Right renal cortex interstitium (tissue), 3 donors: ENCODE measurements at regions not wholly inside any gene's neighbourhood (a gene's known extent, or its start where the extent isn't known, plus 50 kb on each side); places are given as distances from the start of the nearest gene placed in this dataset.

Source experiments
- DNase-seq, 3 donors: peaks; one replicate each; pipeline ENCODE4 v3.0.0-alpha.2; 2013; ENCODE audit warnings: low read depth in 3 of 3, low spot score in 2 of 3

DNA sequence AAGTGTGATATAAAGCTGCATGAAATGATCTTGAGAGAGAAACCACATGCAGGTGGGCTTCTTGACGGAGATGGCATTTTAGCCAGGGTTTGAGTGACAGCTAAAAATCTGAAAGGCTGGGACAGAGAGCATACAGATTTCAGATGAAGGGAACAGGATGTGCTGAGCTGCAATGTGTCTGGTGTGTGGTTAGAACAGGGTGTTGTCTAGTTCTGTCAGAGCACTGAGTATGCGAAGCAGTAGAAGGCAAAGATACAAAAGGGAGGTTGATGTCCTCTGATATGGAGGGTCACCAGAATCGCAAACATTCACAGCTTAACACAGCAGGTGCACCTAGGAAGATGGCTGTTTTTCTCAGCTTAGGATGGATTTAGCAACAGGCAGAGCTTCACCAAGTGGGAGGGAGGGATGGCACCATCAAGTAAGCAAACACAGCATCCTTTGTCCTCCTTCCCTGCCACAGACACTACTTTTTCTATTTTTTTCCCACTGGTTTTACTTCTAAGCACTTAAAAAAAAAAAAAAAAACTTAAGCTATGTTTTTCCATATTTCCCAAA lies 182.5 kb downstream of the TMX3 start:
- DNase-seq = no peak

DNA sequence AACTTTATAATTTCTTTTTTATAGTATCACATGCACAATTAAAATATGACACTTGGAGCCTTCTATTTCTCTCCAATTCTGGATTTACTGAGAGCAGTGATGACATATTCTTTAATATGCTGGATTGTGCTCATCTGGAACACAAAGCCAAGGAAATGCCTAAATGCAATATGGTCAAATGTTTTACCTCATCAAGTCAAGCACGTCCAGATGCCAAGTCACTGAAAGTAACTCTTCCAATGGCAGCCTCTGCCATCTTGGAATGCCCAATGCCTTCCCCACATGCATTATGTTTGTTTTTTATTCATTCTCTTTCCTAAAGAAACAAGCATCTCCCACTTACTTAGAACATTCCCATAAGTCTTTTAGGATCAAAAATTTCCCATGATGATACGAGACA lies 189.8 kb downstream of the TMX3 start:
- no peak for DNase-seq

DNA sequence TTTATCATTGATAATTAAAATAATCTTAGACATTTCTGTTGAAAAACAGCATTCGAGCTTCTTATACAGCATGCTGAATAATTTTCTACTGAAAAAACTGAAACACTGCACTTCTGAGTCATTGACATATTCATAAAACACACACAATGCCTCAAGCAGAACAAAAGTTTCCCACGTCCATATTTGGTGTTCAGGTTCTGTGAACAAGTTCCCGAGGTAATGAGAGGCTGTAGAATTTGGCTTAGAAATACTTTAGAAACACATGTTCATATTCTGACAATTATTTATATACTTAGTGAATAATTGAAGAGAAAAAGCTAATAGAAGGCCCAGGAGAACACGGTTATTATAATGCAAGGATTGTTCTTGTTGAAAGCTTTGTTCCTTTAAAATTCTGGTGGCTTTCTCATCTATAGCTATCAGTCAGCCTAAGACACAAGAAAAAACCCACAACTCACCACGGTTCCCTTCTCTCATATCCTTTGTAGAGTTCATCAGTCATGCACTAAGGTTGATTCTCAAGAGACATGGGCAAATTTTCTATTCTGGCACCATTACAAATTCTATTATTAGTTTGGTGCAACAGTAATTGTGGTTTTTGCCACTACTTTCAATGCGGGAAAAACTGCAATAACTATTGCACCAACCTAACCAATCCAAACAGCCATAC lies 194.4 kb downstream of the TMX3 start:
- DNase-seq = no peak

- no peak for DNase-seq
Measured at GRCh38 chr18:68519336-68519735, 195.6 kb downstream of the TMX3 start.

DNA sequence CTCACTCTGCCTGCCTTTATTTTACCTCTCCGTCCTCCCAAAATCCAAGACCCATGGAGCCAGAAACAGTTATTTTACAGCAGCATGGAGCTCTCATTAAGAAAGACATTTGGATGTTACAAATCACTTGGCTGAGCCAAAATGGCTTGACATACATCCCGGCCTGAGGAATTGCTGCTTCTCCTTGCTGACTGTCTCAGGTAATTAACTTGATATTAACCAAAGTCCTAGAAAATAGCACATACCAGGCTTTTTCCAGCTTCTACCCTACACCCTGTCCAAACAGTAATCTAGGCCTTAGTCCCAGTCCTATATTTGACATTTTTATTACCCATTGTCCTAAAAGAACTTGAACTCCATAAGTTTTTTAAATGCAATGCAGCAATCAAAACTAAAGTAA lies 205.0 kb downstream of the TMX3 start:
- DNase-seq = no peak

DNA sequence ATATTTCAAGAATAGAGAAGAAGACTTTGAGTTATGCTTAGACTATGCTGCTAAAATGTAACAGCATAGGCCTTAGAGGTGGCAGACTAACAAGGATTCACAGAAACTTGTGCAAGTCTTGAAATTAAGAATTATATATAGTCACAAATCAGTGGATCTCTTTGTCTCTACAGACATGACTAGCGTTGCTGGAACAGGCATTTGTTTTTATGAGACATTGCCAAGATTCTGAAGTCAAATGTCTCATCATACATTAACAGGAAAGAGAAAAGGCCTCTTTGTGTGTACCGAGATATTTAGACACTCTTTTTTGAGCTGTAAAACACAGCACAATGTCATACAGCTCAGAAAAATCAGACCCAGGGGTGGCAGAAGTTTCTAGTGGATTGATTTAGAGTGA lies 207.1 kb downstream of the TMX3 start:
- no peak for DNase-seq

DNA sequence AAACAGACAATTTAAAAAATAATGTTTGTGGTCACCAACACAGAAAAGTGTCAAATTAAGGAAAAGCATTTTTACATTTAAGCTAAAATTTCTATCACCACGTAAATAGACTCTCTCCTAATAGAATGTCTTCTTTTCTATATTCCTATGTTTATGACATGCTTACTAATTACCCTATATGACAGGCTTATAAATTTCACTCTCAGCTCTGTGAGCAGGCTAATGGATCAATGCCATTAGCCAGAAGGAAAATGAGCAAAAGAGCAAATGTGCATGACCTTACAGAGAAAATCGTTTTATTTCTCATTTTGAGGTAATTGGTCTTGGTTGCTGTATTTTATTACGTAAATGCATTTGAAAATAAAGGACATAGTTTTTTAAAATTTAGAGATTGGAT lies 209.7 kb downstream of the TMX3 start:
- DNase-seq = no peak

DNA sequence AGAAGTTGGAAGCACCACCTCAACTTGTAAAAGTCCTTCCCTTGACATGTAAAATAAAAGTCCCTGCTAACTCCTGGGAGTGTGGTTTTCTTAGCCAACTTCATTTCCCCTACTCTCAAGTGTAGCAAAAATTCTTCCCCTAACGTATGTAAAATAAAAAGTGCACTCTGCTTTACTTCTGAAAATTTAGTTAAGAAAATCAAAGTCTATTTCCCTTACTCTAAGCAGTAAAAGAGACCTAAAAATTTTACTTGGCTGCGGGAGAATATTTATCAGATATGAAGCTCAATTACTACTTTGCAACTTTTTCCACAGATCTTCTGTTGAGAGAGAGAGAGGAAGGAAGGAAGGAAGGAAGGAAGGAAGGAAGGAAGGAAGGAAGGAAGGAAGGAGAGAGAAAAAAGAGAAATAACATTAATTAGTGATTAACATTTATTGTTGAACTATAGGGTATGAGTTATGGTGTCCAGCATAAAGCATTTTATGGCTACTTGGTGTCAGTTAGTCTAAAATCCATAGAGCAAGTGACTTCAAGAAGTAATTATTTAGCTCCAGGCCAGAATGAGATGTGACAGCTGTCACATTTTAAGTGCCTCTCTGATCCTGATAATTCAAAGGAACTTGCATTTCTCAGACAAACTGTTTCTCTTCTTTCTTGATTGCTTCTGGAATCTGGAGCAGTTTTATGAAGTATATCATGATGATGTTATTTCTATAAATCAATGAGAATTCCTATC lies 210.3 kb downstream of the TMX3 start:
- DNase-seq = no peak

DNA sequence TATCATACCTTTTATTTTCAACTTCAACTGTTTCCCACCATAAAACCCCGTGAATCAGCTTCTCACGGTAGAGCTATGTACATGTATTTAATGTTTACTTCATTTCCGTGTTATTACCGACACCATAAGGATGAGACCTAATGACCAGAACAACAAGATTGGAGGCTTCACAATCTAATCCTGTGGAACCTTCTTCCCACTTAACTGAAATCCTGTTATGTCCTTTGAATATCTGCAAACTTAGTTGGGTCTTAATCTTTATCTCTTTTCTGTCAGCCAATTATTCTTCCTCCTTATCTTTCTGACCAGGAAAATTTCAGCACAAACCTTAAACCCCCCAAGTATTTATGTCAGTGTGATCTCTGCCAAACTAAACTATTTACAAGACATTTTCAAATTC lies 214.4 kb downstream of the TMX3 start:
- DNase-seq = no peak

- DNase-seq = no peak
Measured at GRCh38 chr18:68499141-68499540, 215.8 kb downstream of the TMX3 start.

GRCh38 chr18:68498636-68499035 lies 216.3 kb downstream of the TMX3 start:
- DNase-seq = no peak

- no peak for DNase-seq
Measured at GRCh38 chr18:68498185-68498584, 216.7 kb downstream of the TMX3 start.

GRCh38 chr18:68494802-68495581 lies 219.9 kb downstream of the TMX3 start:
- DNase-seq = peak; percentile 25 to 55 (median 43)

GRCh38 chr18:68489013-68489792 lies 225.7 kb downstream of the TMX3 start:
- DNase-seq = no peak

- DNase-seq = no peak
Measured at GRCh38 chr18:68484241-68484640, 230.7 kb downstream of the TMX3 start.

DNA sequence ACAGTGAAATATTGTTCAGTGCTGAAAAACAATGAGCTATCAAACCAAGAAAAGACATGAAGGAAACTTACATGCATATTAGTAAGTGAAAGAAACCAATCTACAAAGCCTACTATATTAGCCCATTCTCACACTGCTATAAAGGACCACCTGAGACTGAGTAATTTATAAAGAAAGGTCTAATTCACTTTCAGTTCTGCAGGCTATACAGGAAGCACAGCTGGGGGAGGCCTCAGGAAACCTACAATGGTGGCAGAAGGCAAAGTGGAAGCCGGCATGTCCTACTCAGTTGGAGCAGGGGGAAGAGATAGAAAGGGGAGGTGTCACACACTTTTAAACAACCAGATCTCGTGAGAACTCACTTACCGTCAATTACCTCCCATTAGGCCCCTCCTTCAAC lies 232.1 kb downstream of the TMX3 start:
- no peak for DNase-seq

DNA sequence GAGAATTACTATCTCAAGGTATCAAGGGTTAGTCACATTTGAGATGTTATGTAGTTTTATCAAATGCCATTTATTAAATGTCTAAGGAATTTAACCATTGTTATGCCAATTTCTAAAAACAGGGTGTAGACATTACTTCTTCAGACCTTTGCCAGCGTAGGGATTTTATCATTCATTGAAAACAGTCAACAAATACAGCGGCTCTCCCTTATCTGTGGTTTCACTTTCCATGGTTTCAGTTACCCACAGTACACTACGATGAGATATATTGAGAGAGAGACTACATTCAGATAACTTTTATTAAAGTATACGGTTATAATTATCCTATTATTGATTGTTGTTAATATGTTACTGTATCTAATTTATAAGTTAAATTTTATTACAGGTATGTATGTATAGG lies 234.7 kb downstream of the TMX3 start:
- no peak for DNase-seq

DNA sequence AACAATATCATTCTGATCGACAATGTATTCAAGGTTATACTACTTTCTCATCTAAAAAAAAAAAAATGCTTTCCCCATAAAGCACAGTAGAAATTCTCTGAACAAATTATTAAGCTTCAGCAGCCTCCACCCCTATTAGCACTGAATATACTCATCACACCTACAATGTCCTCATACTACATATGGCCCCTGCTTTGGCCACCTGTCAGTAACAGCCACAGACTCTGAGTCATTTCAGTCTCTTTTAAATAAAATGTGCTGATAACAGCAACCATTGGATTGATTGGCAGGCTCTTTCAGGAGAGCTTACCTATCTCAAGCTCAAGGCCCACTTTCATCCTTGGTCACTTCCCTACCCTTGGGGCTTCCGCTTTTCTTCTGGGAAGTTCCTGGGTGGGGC lies 236.7 kb downstream of the TMX3 start:
- DNase-seq = no peak

- no peak for DNase-seq
Measured at GRCh38 chr18:68475883-68476282, 239.0 kb downstream of the TMX3 start.

GRCh38 chr18:68472701-68473295 lies 242.1 kb downstream of the TMX3 start:
- no peak for DNase-seq
